K562 (cell line): ENCODE measurements at regions not wholly inside any gene's neighbourhood (a gene's known extent, or its start where the extent isn't known, plus 50 kb on each side); places are given as distances from the start of the nearest gene placed in this dataset.

Experiments
- ELF4 ChIP-seq: fragments of 450-650 bp; formaldehyde crosslinking; IDR thresholded peaks from 2 replicates; pipeline ENCODE4 v1.4.0; 2022; ENCODE audit warnings: missing genetic modification characterization
- JUND ChIP-seq, 2 experiments: IDR thresholded peaks; 2 replicates in 1 of 2; 3 replicates in 1 of 2; pipeline ENCODE4 v1.6.1; 2011; ENCODE audit warnings: borderline replicate concordance in 2 of 2, low read depth in 2 of 2, low read length in 2 of 2, improper control_type of control experiment in 1 of 2, missing biosample characterization in 1 of 2, missing genetic modification characterization in 1 of 2, missing genetic modification reagents in 1 of 2
- PHF8 ChIP-seq: fragments of 200-600 bp; sonication (generic); IDR thresholded peaks from 2 replicates; pipeline ENCODE4 v1.6.1; 2012; ENCODE audit warnings: mixed run types, mild to moderate bottlenecking, inconsistent platforms, low read length, moderate library complexity, borderline replicate concordance
- POLR2A ChIP-seq: fragments of 450-650 bp; conservative IDR thresholded peaks from 2 replicates; pipeline ENCODE4 v1.6.1; 2016
- POU5F1 ChIP-seq: fragments of 150-350 bp; IDR thresholded peaks from 2 replicates; pipeline ENCODE4 v1.6.1; 2014; ENCODE audit warnings: borderline replicate concordance, low read length, low read depth, mild to moderate bottlenecking; ENCODE audit not compliant: partially characterized antibody
- STAT6 ChIP-seq: sonication (generic); formaldehyde crosslinking; IDR thresholded peaks from 2 replicates; pipeline ENCODE4 v1.8.1; 2023; ENCODE audit warnings: mild to moderate bottlenecking, missing genetic modification reagents
- ZBTB34 ChIP-seq: fragments of 250-450 bp; sonication (Bioruptor Pico); IDR thresholded peaks from 2 replicates; pipeline ENCODE4 v1.8.0; 2021; ENCODE audit warnings: mild to moderate bottlenecking, moderate library complexity
- ZNF77 ChIP-seq: fragments of 250-450 bp; sonication (Bioruptor Pico); IDR thresholded peaks from 2 replicates; pipeline ENCODE4 v1.5.0; 2020
- TF ChIP-seq, protein P1 (sequence below), 3 experiments: IDR thresholded peaks in 2 of 3; conservative IDR thresholded peaks in 1 of 3; 2 replicates each; pipeline ENCODE4 v1.5.1; 2011 to 2012; ENCODE audit warnings: low read length in 3 of 3, mild to moderate bottlenecking in 3 of 3, control low read depth in 2 of 3, improper control_type of control experiment in 1 of 3, inconsistent platforms in 1 of 3, low read depth in 1 of 3, mixed read lengths in 1 of 3, moderate library complexity in 1 of 3; ENCODE audit not compliant: insufficient read depth in 2 of 3
- TF ChIP-seq, protein P2 (sequence below): sonication (generic); formaldehyde crosslinking; IDR thresholded peaks from 2 replicates; pipeline ENCODE4 v1.8.1; 2023; ENCODE audit warnings: mild to moderate bottlenecking, missing genetic modification reagents

DNA sequence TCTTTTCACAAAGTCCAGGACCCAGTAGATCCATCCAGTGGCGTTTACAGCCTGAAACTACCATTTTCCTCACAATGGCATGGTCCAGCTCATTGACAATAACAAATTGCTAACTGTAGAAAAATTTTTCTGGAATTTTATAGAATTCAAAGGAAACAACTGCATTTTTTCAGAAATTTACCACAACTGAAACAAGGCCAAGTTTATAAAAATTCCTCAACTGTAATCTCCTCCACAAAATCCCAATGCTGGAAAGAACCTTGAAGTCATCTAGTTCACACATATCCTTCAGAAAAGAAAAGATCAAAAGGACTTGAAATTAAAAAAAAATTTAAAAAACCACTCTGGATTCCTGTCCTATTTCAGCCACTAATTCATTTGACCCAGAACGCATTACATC lies 226.0 kb upstream of the CTAGE1 start:
- no peak for TF ChIP-seq ELF4
- TF ChIP-seq ZNF77 (CRISPR knock-in tag) = no peak
- no peak for TF ChIP-seq STAT6
- TF ChIP-seq ZBTB34 (CRISPR knock-in tag) = no peak
- no peak for TF ChIP-seq PHF8
- TF ChIP-seq POU5F1 = no peak
- TF ChIP-seq JUND (IDR thresholded peaks at IDR 0.05; ENCODE audit: borderline replicate concordance, low read depth, low read length) = no peak
- no peak for TF ChIP-seq JUND (tag; IDR thresholded peaks at IDR 0.05; ENCODE audit: borderline replicate concordance, low read depth, low read length)
- TF ChIP-seq, protein P1, sequence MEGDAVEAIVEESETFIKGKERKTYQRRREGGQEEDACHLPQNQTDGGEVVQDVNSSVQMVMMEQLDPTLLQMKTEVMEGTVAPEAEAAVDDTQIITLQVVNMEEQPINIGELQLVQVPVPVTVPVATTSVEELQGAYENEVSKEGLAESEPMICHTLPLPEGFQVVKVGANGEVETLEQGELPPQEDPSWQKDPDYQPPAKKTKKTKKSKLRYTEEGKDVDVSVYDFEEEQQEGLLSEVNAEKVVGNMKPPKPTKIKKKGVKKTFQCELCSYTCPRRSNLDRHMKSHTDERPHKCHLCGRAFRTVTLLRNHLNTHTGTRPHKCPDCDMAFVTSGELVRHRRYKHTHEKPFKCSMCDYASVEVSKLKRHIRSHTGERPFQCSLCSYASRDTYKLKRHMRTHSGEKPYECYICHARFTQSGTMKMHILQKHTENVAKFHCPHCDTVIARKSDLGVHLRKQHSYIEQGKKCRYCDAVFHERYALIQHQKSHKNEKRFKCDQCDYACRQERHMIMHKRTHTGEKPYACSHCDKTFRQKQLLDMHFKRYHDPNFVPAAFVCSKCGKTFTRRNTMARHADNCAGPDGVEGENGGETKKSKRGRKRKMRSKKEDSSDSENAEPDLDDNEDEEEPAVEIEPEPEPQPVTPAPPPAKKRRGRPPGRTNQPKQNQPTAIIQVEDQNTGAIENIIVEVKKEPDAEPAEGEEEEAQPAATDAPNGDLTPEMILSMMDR (IDR thresholded peaks at IDR 0.05 in 2 of 3, conservative IDR thresholded peaks at IDR 0.05 in 1 of 3; ENCODE audit: insufficient read depth in 2 of 3, low read depth in 1 of 3, low read length in 3 of 3) = no peak
- TF ChIP-seq, protein P2, sequence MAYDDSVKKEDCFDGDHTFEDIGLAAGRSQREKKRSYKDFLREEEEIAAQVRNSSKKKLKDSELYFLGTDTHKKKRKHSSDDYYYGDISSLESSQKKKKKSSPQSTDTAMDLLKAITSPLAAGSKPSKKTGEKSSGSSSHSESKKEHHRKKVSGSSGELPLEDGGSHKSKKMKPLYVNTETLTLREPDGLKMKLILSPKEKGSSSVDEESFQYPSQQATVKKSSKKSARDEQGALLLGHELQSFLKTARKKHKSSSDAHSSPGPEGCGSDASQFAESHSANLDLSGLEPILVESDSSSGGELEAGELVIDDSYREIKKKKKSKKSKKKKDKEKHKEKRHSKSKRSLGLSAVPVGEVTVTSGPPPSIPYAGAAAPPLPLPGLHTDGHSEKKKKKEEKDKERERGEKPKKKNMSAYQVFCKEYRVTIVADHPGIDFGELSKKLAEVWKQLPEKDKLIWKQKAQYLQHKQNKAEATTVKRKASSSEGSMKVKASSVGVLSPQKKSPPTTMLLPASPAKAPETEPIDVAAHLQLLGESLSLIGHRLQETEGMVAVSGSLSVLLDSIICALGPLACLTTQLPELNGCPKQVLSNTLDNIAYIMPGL (CRISPR knock-in tag) = no peak
- TF ChIP-seq POLR2A = no peak
